ENCODE measurements at regions not wholly inside any gene's neighbourhood (a gene's known extent, or its start where the extent isn't known, plus 50 kb on each side); places are given as distances from the start of the nearest gene placed in this dataset.

DNA sequence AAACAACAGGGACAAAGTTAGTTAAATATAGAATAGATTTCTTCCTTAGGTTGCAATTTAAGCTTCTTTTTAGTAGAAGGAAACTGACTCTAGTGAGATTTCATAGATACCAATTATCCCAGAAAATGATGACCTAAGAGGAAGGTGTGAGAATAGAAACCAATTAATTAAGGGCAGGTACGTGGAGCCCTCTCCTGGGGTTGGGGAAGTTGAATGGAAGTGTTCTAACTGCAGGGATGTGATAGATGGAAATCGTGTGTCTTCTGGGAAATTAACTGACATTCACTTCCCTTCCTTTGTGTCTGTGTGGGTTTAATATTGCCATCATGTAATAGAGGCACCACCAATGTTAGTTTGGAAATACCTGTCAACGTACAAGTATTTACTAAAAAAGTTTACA lies 204.1 kb upstream of the ANK2 start:
- TF ChIP-seq, protein P1, sequence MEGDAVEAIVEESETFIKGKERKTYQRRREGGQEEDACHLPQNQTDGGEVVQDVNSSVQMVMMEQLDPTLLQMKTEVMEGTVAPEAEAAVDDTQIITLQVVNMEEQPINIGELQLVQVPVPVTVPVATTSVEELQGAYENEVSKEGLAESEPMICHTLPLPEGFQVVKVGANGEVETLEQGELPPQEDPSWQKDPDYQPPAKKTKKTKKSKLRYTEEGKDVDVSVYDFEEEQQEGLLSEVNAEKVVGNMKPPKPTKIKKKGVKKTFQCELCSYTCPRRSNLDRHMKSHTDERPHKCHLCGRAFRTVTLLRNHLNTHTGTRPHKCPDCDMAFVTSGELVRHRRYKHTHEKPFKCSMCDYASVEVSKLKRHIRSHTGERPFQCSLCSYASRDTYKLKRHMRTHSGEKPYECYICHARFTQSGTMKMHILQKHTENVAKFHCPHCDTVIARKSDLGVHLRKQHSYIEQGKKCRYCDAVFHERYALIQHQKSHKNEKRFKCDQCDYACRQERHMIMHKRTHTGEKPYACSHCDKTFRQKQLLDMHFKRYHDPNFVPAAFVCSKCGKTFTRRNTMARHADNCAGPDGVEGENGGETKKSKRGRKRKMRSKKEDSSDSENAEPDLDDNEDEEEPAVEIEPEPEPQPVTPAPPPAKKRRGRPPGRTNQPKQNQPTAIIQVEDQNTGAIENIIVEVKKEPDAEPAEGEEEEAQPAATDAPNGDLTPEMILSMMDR (IDR thresholded peaks at IDR 0.05), result no peak
- TF ChIP-seq EZH2 (IDR thresholded peaks at IDR 0.05; ENCODE audit: borderline replicate concordance, insufficient read depth, low read depth, low read length, poor library complexity, severe bottlenecking), result no peak

All from B cell (primary cell).